Vagina (tissue), 2 donors: ENCODE measurements at regions not wholly inside any gene's neighbourhood (a gene's known extent, or its start where the extent isn't known, plus 50 kb on each side); places are given as distances from the start of the nearest gene placed in this dataset.

ENCODE experiments used
- DNase-seq, 2 donors: peaks; one replicate each; pipeline ENCODE4 v3.0.0-alpha.2; 2017; ENCODE audit errors: extremely low spot score in 2 of 2
- H3K27ac ChIP-seq: fragments of 200-600 bp; sonication (generic); one replicate; pipeline ENCODE4 v1.5.1; 2019
- H3K27me3 ChIP-seq: fragments of 200-600 bp; sonication (generic); one replicate; pipeline ENCODE4 v1.5.1; 2019
- H3K36me3 ChIP-seq, 2 donors: fragments of 200-600 bp; sonication (generic); one replicate each; pipeline ENCODE4 v1.5.1; 2017 to 2019
- H3K4me1 ChIP-seq: fragments of 200-600 bp; sonication (generic); one replicate; pipeline ENCODE4 v1.5.1; 2019
- H3K4me3 ChIP-seq, 2 donors: fragments of 200-600 bp; sonication (generic); 1 replicate in 1 of 2; 2 replicates in 1 of 2; pipeline ENCODE4 v1.5.1; 2016 to 2019
- H3K9me3 ChIP-seq: fragments of 200-600 bp; sonication (generic); one replicate; pipeline ENCODE4 v1.5.1; 2019
- CTCF ChIP-seq, 3 experiments: fragments of 450-650 bp in 2 of 3; fragments of 200-600 bp in 1 of 3; sonication (generic) in 1 of 3; IDR thresholded peaks; one replicate each; pipeline ENCODE4 v1.5.1; 2017 to 2019; ENCODE audit warnings: antibody characterized with exemption in 3 of 3, mild to moderate bottlenecking in 2 of 3, moderate library complexity in 2 of 3
- POLR2A ChIP-seq, 2 donors: fragments of 450-650 bp; IDR thresholded peaks; one replicate each; pipeline ENCODE4 v1.6.1; 2017; ENCODE audit warnings: antibody characterized with exemption in 2 of 2, mild to moderate bottlenecking in 2 of 2, moderate library complexity in 2 of 2
- POLR2AphosphoS5 ChIP-seq, 2 donors: sonication (generic); formaldehyde crosslinking; IDR thresholded peaks; one replicate each; pipeline ENCODE4 v1.9.0; 2017; ENCODE audit warnings: antibody characterized with exemption in 2 of 2, mild to moderate bottlenecking in 2 of 2, low read depth in 1 of 2; ENCODE audit not compliant: insufficient read depth in 1 of 2
- intact Hi-C: fragments of 100-400 bp; cut with DNase I; formaldehyde crosslinking; loops from one replicate; pipeline ENCODE4 v1.15.1; 2023

GRCh38 chr6:88493717-88494116 lies 327.6 kb upstream of the CNR1 start:
- H3K27ac ChIP-seq: no peak overlapping the region
- H3K4me3 ChIP-seq: no peak overlapping the region
- no peaks in the 10 kb centered on the region for H3K27me3 ChIP-seq
- no peak for DNase-seq
- TF ChIP-seq CTCF (IDR thresholded peaks at IDR 0.05) (no peak), POLR2AphosphoS5 (IDR thresholded peaks at IDR 0.05; ENCODE audit: insufficient read depth in 1 of 2, low read depth in 1 of 2) (no peak)
- no peaks in the 10 kb centered on the region for H3K4me1 ChIP-seq
- no peaks in the 10 kb centered on the region for H3K36me3 ChIP-seq
- no peaks in the 10 kb centered on the region for H3K9me3 ChIP-seq
- intact Hi-C loops: no loop called here

- Histone ChIP-seq H3K9me3 (no peaks in the 10 kb centered on the region), H3K4me1 (no peaks in the 10 kb centered on the region), H3K4me3 (no peak overlapping the region), H3K27me3 (no peaks in the 10 kb centered on the region), H3K27ac (no peak overlapping the region), H3K36me3 (no peaks in the 10 kb centered on the region)
- no peak for DNase-seq
- TF ChIP-seq POLR2AphosphoS5 (IDR thresholded peaks at IDR 0.05; ENCODE audit: insufficient read depth in 1 of 2, low read depth in 1 of 2) (no peak), POLR2A (IDR thresholded peaks at IDR 0.05) (no peak), CTCF (IDR thresholded peaks at IDR 0.05) (no peak)
- intact Hi-C loops: no loop called here
Observed at GRCh38 chr6:88492824-88493223, 326.7 kb upstream of the CNR1 start.

- no peaks in the 10 kb centered on the region for H3K36me3 ChIP-seq
- intact Hi-C loops: no loop called here
- TF ChIP-seq POLR2AphosphoS5 (IDR thresholded peaks at IDR 0.05; ENCODE audit: insufficient read depth in 1 of 2, low read depth in 1 of 2) (no peak), CTCF (IDR thresholded peaks at IDR 0.05) (no peak), POLR2A (IDR thresholded peaks at IDR 0.05) (no peak)
Observed at GRCh38 chr6:88492241-88492640, 326.1 kb upstream of the CNR1 start.

GRCh38 chr6:88491266-88491880 lies 325.2 kb upstream of the CNR1 start:
- Histone ChIP-seq H3K9me3 (no peaks in the 10 kb centered on the region), H3K36me3 (no peaks in the 10 kb centered on the region), H3K27ac (no peak overlapping the region), H3K4me1 (no peaks in the 10 kb centered on the region), H3K4me3 (no peak overlapping the region), H3K27me3 (no peaks in the 10 kb centered on the region)
- no peak for TF ChIP-seq CTCF (IDR thresholded peaks at IDR 0.05)
- no peak for TF ChIP-seq POLR2AphosphoS5 (IDR thresholded peaks at IDR 0.05; ENCODE audit: insufficient read depth in 1 of 2, low read depth in 1 of 2)
- TF ChIP-seq POLR2A (IDR thresholded peaks at IDR 0.05): no peak
- intact Hi-C loops: no loop called here
- DNase-seq: no peak

More at GRCh38 chr6:88492241-88492640, 326.1 kb upstream of the CNR1 start:
- no peak overlapping the region for H3K27ac ChIP-seq
- no peak for DNase-seq
- H3K27me3 ChIP-seq: no peaks in the 10 kb centered on the region
- no peaks in the 10 kb centered on the region for H3K4me1 ChIP-seq
- no peaks in the 10 kb centered on the region for H3K9me3 ChIP-seq
- H3K4me3 ChIP-seq: no peak overlapping the region

- Histone ChIP-seq H3K27ac (no peak overlapping the region), H3K36me3 (no peaks in the 10 kb centered on the region), H3K4me3 (no peak overlapping the region), H3K27me3 (no peaks in the 10 kb centered on the region), H3K9me3 (no peaks in the 10 kb centered on the region), H3K4me1 (no peaks in the 10 kb centered on the region)
- intact Hi-C loops: no loop called here
- DNase-seq: no peak
- TF ChIP-seq CTCF (IDR thresholded peaks at IDR 0.05) (no peak), POLR2A (IDR thresholded peaks at IDR 0.05) (no peak), POLR2AphosphoS5 (IDR thresholded peaks at IDR 0.05; ENCODE audit: insufficient read depth in 1 of 2, low read depth in 1 of 2) (no peak)
Observed at GRCh38 chr6:88490908-88491264, 324.7 kb upstream of the CNR1 start.
